Karpas-422 (cell line): ENCODE measurements at regions not wholly inside any gene's neighbourhood (a gene's known extent, or its start where the extent isn't known, plus 50 kb on each side); places are given as distances from the start of the nearest gene placed in this dataset.

ENCODE experiments used
- DNase-seq: peaks from one replicate; pipeline ENCODE4 v3.0.0-alpha.2; 2015
- H2AFZ ChIP-seq: fragments of 200-600 bp; sonication (generic); 2 replicates; pipeline ENCODE4 v1.6.1; 2014; ENCODE audit warnings: antibody characterized with exemption, low read length, mixed read lengths
- H3K27ac ChIP-seq: fragments of 200-600 bp; sonication (generic); 2 replicates; pipeline ENCODE4 v1.5.1; 2014; ENCODE audit warnings: mild to moderate bottlenecking, low read length, moderate library complexity
- H3K27me3 ChIP-seq: fragments of 200-600 bp; sonication (generic); 2 replicates; pipeline ENCODE4 v1.6.1; 2014; ENCODE audit warnings: low read length, mixed read lengths
- H3K36me3 ChIP-seq: fragments of 200-600 bp; sonication (generic); 2 replicates; pipeline ENCODE4 v1.6.1; 2014; ENCODE audit warnings: low read length, mixed read lengths; ENCODE audit not compliant: insufficient read depth
- H3K4me1 ChIP-seq: fragments of 200-600 bp; sonication (generic); 2 replicates; pipeline ENCODE4 v1.6.1; 2014; ENCODE audit warnings: mild to moderate bottlenecking, low read length, mixed read lengths
- H3K4me2 ChIP-seq: fragments of 200-600 bp; sonication (generic); 2 replicates; pipeline ENCODE4 v1.6.1; 2014; ENCODE audit warnings: low read length, low read depth, mild to moderate bottlenecking; ENCODE audit not compliant: poor library complexity, severe bottlenecking
- H3K4me3 ChIP-seq: fragments of 200-600 bp; sonication (generic); 2 replicates; pipeline ENCODE4 v1.5.1; 2014; ENCODE audit warnings: mild to moderate bottlenecking, antibody characterized with exemption, low read length, mixed read lengths
- H3K79me2 ChIP-seq: fragments of 200-600 bp; sonication (generic); 2 replicates; pipeline ENCODE4 v1.6.1; 2014; ENCODE audit warnings: mild to moderate bottlenecking, low read length, mixed read lengths
- H3K9ac ChIP-seq: fragments of 200-600 bp; sonication (generic); 2 replicates; pipeline ENCODE4 v1.6.0; 2014; ENCODE audit warnings: low read length
- H3K9me2 ChIP-seq: fragments of 200-600 bp; sonication (generic), shearing (Covaris generic); replicated peaks from 2 replicates; pipeline ENCODE4 v1.6.0; 2014; ENCODE audit warnings: mild to moderate bottlenecking, low read length, moderate library complexity; ENCODE audit not compliant: insufficient read depth
- H3K9me3 ChIP-seq: fragments of 300-700, 200-600 bp; sonication (generic); 2 replicates; pipeline ENCODE4 v1.6.1; 2014; ENCODE audit warnings: low read length, mixed read lengths
- H4K20me1 ChIP-seq: fragments of 200-600 bp; sonication (generic); 2 replicates; pipeline ENCODE4 v1.6.1; 2014; ENCODE audit warnings: mild to moderate bottlenecking, antibody characterized with exemption, low read length, low read depth; ENCODE audit not compliant: insufficient read depth

DNA sequence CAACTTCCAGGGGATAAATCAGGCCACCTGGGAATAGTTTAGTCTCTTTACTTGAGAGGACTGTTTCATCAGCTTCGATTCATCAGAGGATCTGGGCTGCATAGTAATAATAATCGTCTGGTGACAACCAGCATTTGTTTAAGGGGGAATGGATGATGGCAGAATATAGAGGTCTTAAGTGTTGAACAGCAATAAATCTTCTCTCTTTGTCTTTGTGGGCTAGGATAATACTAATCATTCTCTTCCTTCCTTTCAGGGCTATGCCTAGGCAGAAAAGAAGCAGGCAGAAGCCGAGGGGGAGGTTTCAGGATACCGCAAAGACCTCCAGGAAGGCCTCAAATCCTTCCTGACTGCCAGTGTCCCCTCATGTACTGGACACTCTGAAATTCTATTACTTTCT lies 150.4 kb upstream of the GAREM1 start:
- no peak overlapping the region for H3K9ac ChIP-seq
- DNase-seq, result no peak
- H3K36me3 ChIP-seq, result no peaks in the 10 kb centered on the region
- no peak overlapping the region for H3K4me2 ChIP-seq
- no peak overlapping the region for H3K4me3 ChIP-seq
- no peaks in the 10 kb centered on the region for H3K9me3 ChIP-seq
- no peaks in the 10 kb centered on the region for H3K9me2 ChIP-seq
- no peaks in the 10 kb centered on the region for H4K20me1 ChIP-seq
- H3K27ac ChIP-seq, result no peak overlapping the region
- no peaks in the 10 kb centered on the region for H3K79me2 ChIP-seq
- peaks cover 3% of the 10 kb centered on the region; the same call in 1 of the 2 replicates for H3K4me1 ChIP-seq
- no peak overlapping the region for H2AFZ ChIP-seq
- H3K27me3 ChIP-seq, result no peaks in the 10 kb centered on the region

DNA sequence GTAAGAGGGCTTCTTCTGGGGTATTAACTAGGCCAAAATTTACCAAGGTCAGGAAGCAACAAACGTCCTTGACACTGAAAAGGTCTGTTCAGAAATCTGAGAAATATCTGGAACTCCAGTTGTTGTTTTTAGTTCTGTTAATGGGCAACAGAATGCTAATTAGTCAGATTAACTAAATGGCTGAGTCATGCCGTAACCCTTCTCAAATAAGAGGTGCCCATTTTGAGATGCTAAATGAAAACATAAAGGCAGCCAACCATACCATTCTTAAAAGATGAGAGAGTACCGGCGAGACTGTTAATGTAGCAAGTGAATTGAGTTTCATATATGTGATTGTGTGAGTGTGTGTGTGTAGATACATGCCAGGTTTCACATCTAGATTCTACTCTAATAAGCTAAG lies 147.9 kb upstream of the GAREM1 start:
- Histone ChIP-seq H3K36me3 (no peaks in the 10 kb centered on the region), H3K4me2 (no peak overlapping the region), H3K27ac (no peak overlapping the region), H3K9me3 (no peaks in the 10 kb centered on the region), H3K9me2 (no peaks in the 10 kb centered on the region), H3K79me2 (no peaks in the 10 kb centered on the region), H2AFZ (no peak overlapping the region; the same call in 1 of the 2 replicates), H3K4me1 (peaks cover 3% of the 10 kb centered on the region; the same call in 1 of the 2 replicates), H4K20me1 (no peaks in the 10 kb centered on the region), H3K27me3 (no peaks in the 10 kb centered on the region), H3K4me3 (no peak overlapping the region), H3K9ac (no peak overlapping the region)
- DNase-seq, result no peak

DNA sequence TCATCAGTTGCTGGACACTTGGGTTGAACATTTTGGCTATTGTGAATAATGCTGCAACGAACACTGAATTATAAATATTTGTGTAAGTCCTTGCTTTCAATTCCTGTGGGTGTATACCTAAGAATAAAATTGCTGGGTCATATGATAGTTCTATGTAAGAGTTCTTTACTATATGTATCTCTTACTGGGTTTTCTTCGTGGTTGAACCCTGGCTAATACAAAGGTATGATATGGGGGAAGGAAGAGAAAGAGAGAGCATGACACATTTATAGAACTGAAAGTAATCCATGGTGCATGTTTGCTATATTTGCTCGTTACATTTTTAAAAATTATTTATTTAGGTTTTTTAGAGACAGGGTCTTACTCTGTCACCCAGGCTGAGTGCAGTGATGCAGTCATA lies 143.1 kb upstream of the GAREM1 start:
- no peaks in the 10 kb centered on the region for H3K79me2 ChIP-seq
- no peak for DNase-seq
- H3K36me3 ChIP-seq, result no peaks in the 10 kb centered on the region
- no peak overlapping the region for H3K27ac ChIP-seq
- H3K9me2 ChIP-seq, result no peaks in the 10 kb centered on the region
- H4K20me1 ChIP-seq, result no peaks in the 10 kb centered on the region
- H3K4me1 ChIP-seq, result peaks cover 3% of the 10 kb centered on the region; the same call in 1 of the 2 replicates
- no peaks in the 10 kb centered on the region for H3K27me3 ChIP-seq
- H3K4me3 ChIP-seq, result no peak overlapping the region
- no peak overlapping the region for H2AFZ ChIP-seq
- no peak overlapping the region for H3K9ac ChIP-seq
- H3K4me2 ChIP-seq, result no peak overlapping the region
- no peaks in the 10 kb centered on the region for H3K9me3 ChIP-seq

DNA sequence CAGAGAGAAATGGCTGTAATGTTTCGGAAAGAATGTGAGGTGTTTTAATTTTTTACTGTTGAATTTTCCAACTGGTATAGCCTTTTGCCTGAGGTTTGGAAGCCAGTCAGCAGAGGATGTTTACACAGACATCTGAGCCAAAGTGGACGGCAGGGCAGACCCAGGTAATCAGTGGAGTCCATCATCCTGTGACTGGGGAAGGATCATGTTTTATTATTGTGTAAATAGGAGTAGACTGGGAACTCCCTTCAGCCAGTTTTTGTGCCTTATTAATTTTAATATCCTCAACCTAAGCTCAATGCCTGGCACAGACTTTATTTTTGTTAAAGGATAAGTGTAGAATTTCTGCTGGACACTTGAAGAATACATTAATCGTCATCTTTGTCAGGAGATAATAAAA lies 142.0 kb upstream of the GAREM1 start:
- Histone ChIP-seq H3K27ac (no peak overlapping the region), H3K9me2 (no peaks in the 10 kb centered on the region), H3K79me2 (no peaks in the 10 kb centered on the region), H3K4me2 (no peak overlapping the region), H3K4me1 (peaks cover under 1% of the 10 kb centered on the region; the same call in 1 of the 2 replicates), H3K9ac (no peak overlapping the region), H3K36me3 (no peaks in the 10 kb centered on the region), H2AFZ (no peak overlapping the region), H3K9me3 (no peaks in the 10 kb centered on the region), H3K4me3 (no peak overlapping the region), H4K20me1 (no peaks in the 10 kb centered on the region), H3K27me3 (no peaks in the 10 kb centered on the region)
- no peak for DNase-seq

DNA sequence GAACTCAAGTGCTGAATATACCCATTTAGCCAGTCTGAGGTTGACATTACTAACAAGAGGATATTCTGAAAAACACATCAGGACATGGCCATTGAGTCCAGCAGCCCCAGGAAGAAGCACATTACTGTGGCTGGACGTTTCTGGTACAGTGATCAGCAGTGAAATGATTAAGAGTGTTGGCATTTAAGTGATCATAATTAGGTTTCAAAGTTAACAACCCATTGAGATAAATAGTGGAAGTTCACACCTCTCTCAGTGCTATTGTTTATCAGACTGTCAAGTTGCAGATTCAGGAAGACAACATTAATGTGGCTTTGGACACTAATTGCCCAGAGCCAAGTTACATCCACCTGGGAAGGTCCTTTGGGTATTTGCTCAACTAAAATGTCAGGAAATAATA lies 139.5 kb upstream of the GAREM1 start:
- H3K4me3 ChIP-seq, result no peak overlapping the region
- H2AFZ ChIP-seq, result no peak overlapping the region
- H3K79me2 ChIP-seq, result no peaks in the 10 kb centered on the region
- H3K4me2 ChIP-seq, result no peak overlapping the region
- H3K27ac ChIP-seq, result no peak overlapping the region
- H3K9me2 ChIP-seq, result no peaks in the 10 kb centered on the region
- no peaks in the 10 kb centered on the region for H4K20me1 ChIP-seq
- no peaks in the 10 kb centered on the region for H3K27me3 ChIP-seq
- H3K9ac ChIP-seq, result no peak overlapping the region
- no peaks in the 10 kb centered on the region for H3K36me3 ChIP-seq
- no peak for DNase-seq
- no peaks in the 10 kb centered on the region for H3K9me3 ChIP-seq
- no peaks in the 10 kb centered on the region for H3K4me1 ChIP-seq

DNA sequence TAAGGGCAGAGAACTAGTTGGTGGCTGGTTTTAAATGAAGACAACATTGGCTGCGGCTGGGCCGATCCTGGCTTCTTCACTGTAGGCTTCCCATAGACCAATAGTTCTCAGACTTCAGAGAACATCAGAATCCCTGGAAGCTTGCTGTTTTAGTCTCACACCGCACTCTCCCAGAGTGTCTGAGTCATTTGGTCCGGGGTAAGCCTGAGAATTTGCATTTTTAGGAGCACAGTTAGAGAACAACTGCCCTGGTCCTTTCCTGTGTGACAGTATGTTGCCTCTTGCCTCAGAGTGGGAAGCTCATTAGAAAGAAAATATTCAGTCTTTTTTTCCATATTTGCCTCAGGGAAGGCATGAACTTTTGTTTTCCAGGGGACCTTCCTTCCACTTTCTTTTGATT lies 137.1 kb upstream of the GAREM1 start:
- H3K4me2 ChIP-seq, result no peak overlapping the region
- H3K9me2 ChIP-seq, result no peaks in the 10 kb centered on the region
- H3K27ac ChIP-seq, result no peak overlapping the region
- no peak overlapping the region for H2AFZ ChIP-seq
- H3K9ac ChIP-seq, result no peak overlapping the region
- no peaks in the 10 kb centered on the region for H3K4me1 ChIP-seq
- no peaks in the 10 kb centered on the region for H4K20me1 ChIP-seq
- H3K36me3 ChIP-seq, result no peaks in the 10 kb centered on the region
- no peaks in the 10 kb centered on the region for H3K27me3 ChIP-seq
- H3K79me2 ChIP-seq, result no peaks in the 10 kb centered on the region
- H3K4me3 ChIP-seq, result no peak overlapping the region
- no peak for DNase-seq
- H3K9me3 ChIP-seq, result no peaks in the 10 kb centered on the region

DNA sequence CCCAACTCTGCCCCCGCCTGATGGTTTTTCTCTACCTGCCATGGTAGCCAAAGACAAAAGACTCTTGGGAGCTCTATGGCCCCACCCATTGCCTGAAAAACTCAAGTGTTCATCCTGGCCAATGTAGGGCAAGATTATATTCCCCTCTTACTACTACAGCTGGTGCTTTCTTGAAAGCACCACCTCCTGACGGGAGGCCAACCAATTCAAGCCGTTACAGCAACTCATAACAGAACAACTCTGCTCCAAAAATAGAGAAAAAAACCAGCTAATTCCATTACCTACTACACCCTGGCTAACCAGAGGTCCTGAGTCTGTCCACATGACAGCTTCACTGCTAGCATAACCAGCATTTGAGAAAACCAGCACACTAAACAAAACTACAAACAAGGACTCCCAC lies 127.5 kb upstream of the GAREM1 start:
- Histone ChIP-seq H3K79me2 (no peaks in the 10 kb centered on the region), H3K4me2 (no peak overlapping the region), H3K9me3 (no peaks in the 10 kb centered on the region), H3K27ac (no peak overlapping the region), H4K20me1 (no peaks in the 10 kb centered on the region), H3K36me3 (no peaks in the 10 kb centered on the region), H3K9ac (no peak overlapping the region), H3K4me3 (no peak overlapping the region), H3K9me2 (no peaks in the 10 kb centered on the region), H3K4me1 (no peaks in the 10 kb centered on the region), H3K27me3 (no peaks in the 10 kb centered on the region), H2AFZ (no peak overlapping the region)
- DNase-seq, result no peak

DNA sequence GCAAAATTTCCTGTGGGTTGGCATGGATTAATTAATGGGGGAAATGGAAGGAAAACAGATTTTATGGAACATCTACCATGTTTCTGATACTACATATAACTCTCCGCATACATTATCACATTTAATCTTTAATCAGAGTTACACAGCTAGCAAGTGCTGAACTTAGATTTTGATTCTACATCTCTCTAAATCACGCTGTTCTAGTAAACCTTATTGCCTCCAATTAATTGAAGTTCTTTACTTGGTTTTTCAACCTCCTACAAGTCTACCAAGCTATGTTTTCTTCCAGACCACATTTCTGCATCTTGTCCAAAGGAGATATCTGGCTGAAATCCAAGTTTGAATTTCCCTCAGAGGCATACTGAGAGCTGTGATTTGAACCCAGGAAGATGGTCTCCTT lies 125.8 kb upstream of the GAREM1 start:
- Histone ChIP-seq H3K4me3 (no peak overlapping the region), H4K20me1 (no peaks in the 10 kb centered on the region), H3K27me3 (no peaks in the 10 kb centered on the region), H2AFZ (no peak overlapping the region), H3K27ac (no peak overlapping the region), H3K36me3 (no peaks in the 10 kb centered on the region), H3K4me2 (no peak overlapping the region), H3K79me2 (no peaks in the 10 kb centered on the region), H3K9me2 (no peaks in the 10 kb centered on the region), H3K4me1 (no peaks in the 10 kb centered on the region), H3K9ac (no peak overlapping the region), H3K9me3 (no peaks in the 10 kb centered on the region)
- DNase-seq, result no peak

DNA sequence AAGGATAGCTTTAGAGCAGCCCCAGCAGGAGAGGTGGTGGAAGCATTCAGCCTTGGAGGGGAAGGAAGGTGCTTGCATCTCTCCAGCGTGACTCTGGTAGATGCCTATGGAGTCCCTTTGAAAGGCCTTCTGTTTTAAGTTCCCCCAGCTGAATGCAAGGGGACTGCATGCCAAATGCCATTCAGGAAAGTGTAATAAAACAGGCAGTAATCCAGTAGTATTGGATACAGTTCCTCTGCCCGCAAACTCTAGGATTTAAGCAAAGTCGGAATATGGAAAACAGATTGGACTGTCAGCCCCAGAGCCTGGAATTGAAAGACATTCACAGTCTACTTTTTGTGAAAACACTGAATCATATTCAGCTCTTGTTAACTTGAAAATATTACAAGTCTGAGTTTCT lies 125.2 kb upstream of the GAREM1 start:
- no peak overlapping the region for H3K27ac ChIP-seq
- H4K20me1 ChIP-seq, result no peaks in the 10 kb centered on the region
- H3K9me2 ChIP-seq, result no peaks in the 10 kb centered on the region
- no peak overlapping the region for H3K9ac ChIP-seq
- no peaks in the 10 kb centered on the region for H3K36me3 ChIP-seq
- no peaks in the 10 kb centered on the region for H3K9me3 ChIP-seq
- H3K4me1 ChIP-seq, result no peaks in the 10 kb centered on the region
- no peak overlapping the region for H3K4me3 ChIP-seq
- H3K27me3 ChIP-seq, result no peaks in the 10 kb centered on the region
- no peak overlapping the region for H3K4me2 ChIP-seq
- DNase-seq, result no peak
- no peak overlapping the region for H2AFZ ChIP-seq
- H3K79me2 ChIP-seq, result no peaks in the 10 kb centered on the region
